Stimulated activated naive B cell treated with anti-CD40 and anti-IgM and Interleukin-4, amounts not matched to agents 10 μg/mL and 1 μg/mL and 100 μg/mL, for 72 hours (primary cell): ENCODE measurements at regions not wholly inside any gene's neighbourhood (a gene's known extent, or its start where the extent isn't known, plus 50 kb on each side); places are given as distances from the start of the nearest gene placed in this dataset.
A peak's percentile ranks its signal among the peaks of the same experiment; 100 is the strongest.
"Not testable (repeated sequence)": the region's sequence is repeated elsewhere in the genome, so short reads cannot be mapped to it uniquely, and the experiment has no call there.

Experiments
- ATAC-seq, 2 donors: fragments of 150-1000 bp; cut with Tn5 transposase; replicated peaks; 2 replicates each; pipeline ENCODE4 v1.10.0; 2021; ENCODE audit warnings: moderate library complexity in 1 of 2
- DNase-seq: peaks from one replicate; pipeline ENCODE4 v3.0.0; 2021
- H3K27ac Mint-ChIP-seq: one replicate; pipeline ENCODE4 v1.8.0; 2022; ENCODE audit warnings: mild to moderate bottlenecking, mixed read lengths
- H3K27me3 Mint-ChIP-seq, 2 donors: one replicate each; pipeline ENCODE4 v1.8.0; 2022; ENCODE audit warnings: mixed read lengths in 2 of 2
- H3K36me3 Mint-ChIP-seq, 2 donors: one replicate each; pipeline ENCODE4 v1.8.0; 2022; ENCODE audit warnings: mixed read lengths in 2 of 2, mild to moderate bottlenecking in 1 of 2
- H3K4me1 Mint-ChIP-seq, 2 donors: one replicate each; pipeline ENCODE4 v1.8.0; 2022; ENCODE audit warnings: mixed read lengths in 2 of 2, mild to moderate bottlenecking in 1 of 2
- H3K4me3 Mint-ChIP-seq, 2 donors: one replicate each; pipeline ENCODE4 v1.8.0; 2022; ENCODE audit warnings: mild to moderate bottlenecking in 2 of 2, mixed read lengths in 2 of 2, moderate library complexity in 1 of 2
- H3K9me3 Mint-ChIP-seq, 2 donors: one replicate each; pipeline ENCODE4 v1.8.0; 2022; ENCODE audit warnings: mixed read lengths in 2 of 2, mild to moderate bottlenecking in 1 of 2

GRCh38 chr1:190615818-190616217 lies 138.2 kb upstream of the BRINP3 start:
- Mint-ChIP-seq H3K4me1 (no peaks in the 10 kb centered on the region), H3K27ac (no peak overlapping the region), H3K27me3 (no peaks in the 10 kb centered on the region), H3K4me3 (no peak overlapping the region), H3K9me3 (peaks cover 3 to 5% of the 10 kb centered on the region in 2 donors), H3K36me3 (no peaks in the 10 kb centered on the region)
- ATAC-seq (no peak), DNase-seq (no peak)

- ATAC-seq (no peak), DNase-seq (no peak)
- H3K4me1 Mint-ChIP-seq = no peaks in the 10 kb centered on the region
- no peak overlapping the region for H3K27ac Mint-ChIP-seq
- no peaks in the 10 kb centered on the region for H3K27me3 Mint-ChIP-seq
- H3K9me3 Mint-ChIP-seq = peaks cover 3 to 5% of the 10 kb centered on the region in 2 donors
- H3K36me3 Mint-ChIP-seq = no peaks in the 10 kb centered on the region
- H3K4me3 Mint-ChIP-seq = no peak overlapping the region
Observed at GRCh38 chr1:190616235-190616634, 138.6 kb upstream of the BRINP3 start.

GRCh38 chr1:190619724-190620123 lies 142.1 kb upstream of the BRINP3 start:
- H3K4me3 Mint-ChIP-seq = no peak overlapping the region
- no peaks in the 10 kb centered on the region for H3K4me1 Mint-ChIP-seq

GRCh38 chr1:190633488-190633887 lies 155.8 kb upstream of the BRINP3 start:
- Mint-ChIP-seq H3K4me1 (no peaks in the 10 kb centered on the region), H3K4me3 (no peak overlapping the region), H3K27me3 (no peaks in the 10 kb centered on the region), H3K36me3 (no peaks in the 10 kb centered on the region), H3K27ac (no peak overlapping the region), H3K9me3 (peaks cover 3 to 6% of the 10 kb centered on the region in 2 donors)
- no peak for DNase-seq
- ATAC-seq = no peak

More at GRCh38 chr1:190619724-190620123, 142.1 kb upstream of the BRINP3 start:
- Mint-ChIP-seq H3K27ac (no peak overlapping the region), H3K27me3 (no peaks in the 10 kb centered on the region), H3K36me3 (no peaks in the 10 kb centered on the region), H3K9me3 (peaks cover 3 to 5% of the 10 kb centered on the region in 2 donors)
- DNase-seq (no peak), ATAC-seq (no peak)

GRCh38 chr1:190634134-190634533 lies 156.5 kb upstream of the BRINP3 start:
- ATAC-seq (no peak), DNase-seq (no peak)
- peaks cover 3 to 6% of the 10 kb centered on the region in 2 donors for H3K9me3 Mint-ChIP-seq
- H3K27ac Mint-ChIP-seq = no peak overlapping the region
- H3K4me1 Mint-ChIP-seq = no peaks in the 10 kb centered on the region
- H3K4me3 Mint-ChIP-seq = no peak overlapping the region
- no peaks in the 10 kb centered on the region for H3K36me3 Mint-ChIP-seq
- no peaks in the 10 kb centered on the region for H3K27me3 Mint-ChIP-seq

- no peaks in the 10 kb centered on the region for H3K4me1 Mint-ChIP-seq
- no peaks in the 10 kb centered on the region for H3K27me3 Mint-ChIP-seq
Observed at GRCh38 chr1:190649553-190649952, 171.9 kb upstream of the BRINP3 start.

GRCh38 chr1:190658907-190659306 lies 181.2 kb upstream of the BRINP3 start:
- DNase-seq (no peak), ATAC-seq (no peak)
- H3K27ac Mint-ChIP-seq = no peak overlapping the region
- H3K9me3 Mint-ChIP-seq = peaks cover 0 to 3% of the 10 kb centered on the region in 2 donors
- H3K27me3 Mint-ChIP-seq = no peaks in the 10 kb centered on the region
- no peaks in the 10 kb centered on the region for H3K36me3 Mint-ChIP-seq
- no peak overlapping the region for H3K4me3 Mint-ChIP-seq
- H3K4me1 Mint-ChIP-seq = no peaks in the 10 kb centered on the region

More at GRCh38 chr1:190649553-190649952, 171.9 kb upstream of the BRINP3 start:
- H3K36me3 Mint-ChIP-seq = peaks cover 0 to 2% of the 10 kb centered on the region in 2 donors
- no peak overlapping the region for H3K4me3 Mint-ChIP-seq
- no peak for DNase-seq
- ATAC-seq = no peak
- H3K27ac Mint-ChIP-seq = no peak overlapping the region
- peaks cover 6 to 10% of the 10 kb centered on the region in 2 donors for H3K9me3 Mint-ChIP-seq

- H3K4me3 Mint-ChIP-seq = no peak overlapping the region
- H3K27ac Mint-ChIP-seq = no peak overlapping the region
- DNase-seq (no peak), ATAC-seq (no peak)
- no peaks in the 10 kb centered on the region for H3K36me3 Mint-ChIP-seq
- no peaks in the 10 kb centered on the region for H3K4me1 Mint-ChIP-seq
- no peaks in the 10 kb centered on the region for H3K27me3 Mint-ChIP-seq
- peaks cover 2 to 3% of the 10 kb centered on the region in 2 donors for H3K9me3 Mint-ChIP-seq
Observed at GRCh38 chr1:190663962-190664361, 186.3 kb upstream of the BRINP3 start.

- no peak overlapping the region for H3K4me3 Mint-ChIP-seq
- no peaks in the 10 kb centered on the region for H3K36me3 Mint-ChIP-seq
- no peak overlapping the region for H3K27ac Mint-ChIP-seq
- no peak for ATAC-seq
- H3K9me3 Mint-ChIP-seq = peaks cover 3% of the 10 kb centered on the region in 2 donors
- no peaks in the 10 kb centered on the region for H3K27me3 Mint-ChIP-seq
- H3K4me1 Mint-ChIP-seq = no peaks in the 10 kb centered on the region
- DNase-seq = no peak
Observed at GRCh38 chr1:190665045-190665444, 187.4 kb upstream of the BRINP3 start.

GRCh38 chr1:190667914-190668313 lies 190.2 kb upstream of the BRINP3 start:
- Mint-ChIP-seq H3K27ac (no peak overlapping the region), H3K27me3 (no peaks in the 10 kb centered on the region), H3K36me3 (no peaks in the 10 kb centered on the region), H3K4me3 (no peak overlapping the region), H3K9me3 (peaks cover 3 to 7% of the 10 kb centered on the region in 2 donors), H3K4me1 (no peaks in the 10 kb centered on the region)
- ATAC-seq (no peak), DNase-seq (no peak)

GRCh38 chr1:190679044-190679443 lies 201.4 kb upstream of the BRINP3 start:
- H3K27me3 Mint-ChIP-seq = no peaks in the 10 kb centered on the region
- no peak for DNase-seq
- no peaks in the 10 kb centered on the region for H3K4me1 Mint-ChIP-seq
- H3K36me3 Mint-ChIP-seq = no peaks in the 10 kb centered on the region
- H3K9me3 Mint-ChIP-seq = peaks cover 0 to 3% of the 10 kb centered on the region in 2 donors
- H3K4me3 Mint-ChIP-seq = no peak overlapping the region
- ATAC-seq = no peak
- no peak overlapping the region for H3K27ac Mint-ChIP-seq

- H3K27ac Mint-ChIP-seq = no peak overlapping the region
- DNase-seq (no peak), ATAC-seq (no peak)
- no peak overlapping the region for H3K4me3 Mint-ChIP-seq
- no peaks in the 10 kb centered on the region for H3K27me3 Mint-ChIP-seq
- no peaks in the 10 kb centered on the region for H3K4me1 Mint-ChIP-seq
- H3K36me3 Mint-ChIP-seq = no peaks in the 10 kb centered on the region
- H3K9me3 Mint-ChIP-seq = peaks cover 0 to 3% of the 10 kb centered on the region in 2 donors
Observed at GRCh38 chr1:190679454-190679853, 201.8 kb upstream of the BRINP3 start.

GRCh38 chr1:190679983-190680382 lies 202.3 kb upstream of the BRINP3 start:
- Mint-ChIP-seq H3K4me3 (no peak overlapping the region), H3K27ac (no peak overlapping the region), H3K4me1 (no peaks in the 10 kb centered on the region), H3K27me3 (no peaks in the 10 kb centered on the region), H3K9me3 (peaks cover 0 to 3% of the 10 kb centered on the region in 2 donors), H3K36me3 (no peaks in the 10 kb centered on the region)
- ATAC-seq (no peak), DNase-seq (no peak)

GRCh38 chr1:190685676-190686075 lies 208.0 kb upstream of the BRINP3 start:
- H3K9me3 Mint-ChIP-seq = peaks cover 0 to 7% of the 10 kb centered on the region in 2 donors
- DNase-seq (no peak), ATAC-seq (no peak)
- H3K27ac Mint-ChIP-seq = no peak overlapping the region
- H3K27me3 Mint-ChIP-seq = no peaks in the 10 kb centered on the region
- H3K36me3 Mint-ChIP-seq = no peaks in the 10 kb centered on the region
- H3K4me3 Mint-ChIP-seq = no peak overlapping the region
- no peaks in the 10 kb centered on the region for H3K4me1 Mint-ChIP-seq

GRCh38 chr1:190688096-190688495 lies 210.4 kb upstream of the BRINP3 start:
- Mint-ChIP-seq H3K9me3 (peaks cover 6% of the 10 kb centered on the region in 2 donors), H3K36me3 (no peaks in the 10 kb centered on the region), H3K4me1 (no peaks in the 10 kb centered on the region), H3K4me3 (no peak overlapping the region), H3K27ac (no peak overlapping the region), H3K27me3 (no peaks in the 10 kb centered on the region)
- ATAC-seq (no peak), DNase-seq (no peak)

GRCh38 chr1:190698488-190698887 lies 220.8 kb upstream of the BRINP3 start:
- ATAC-seq = peak in 1 of 2 donors; percentile 23
- not testable (repeated sequence) for H3K4me3 Mint-ChIP-seq, H3K36me3 Mint-ChIP-seq, DNase-seq, H3K27me3 Mint-ChIP-seq, H3K4me1 Mint-ChIP-seq, H3K27ac Mint-ChIP-seq, H3K9me3 Mint-ChIP-seq
